Left cardiac atrium (tissue), 4 donors: ENCODE measurements at regions not wholly inside any gene's neighbourhood (a gene's known extent, or its start where the extent isn't known, plus 50 kb on each side); places are given as distances from the start of the nearest gene placed in this dataset.

Experiments used
- ATAC-seq, 2 donors: fragments of 200-7000 bp; cut with Tn5 transposase; one replicate each; pipeline ENCODE4 v1.9.1; 2020; ENCODE audit warnings: mild to moderate bottlenecking in 2 of 2, moderate library complexity in 2 of 2
- DNase-seq: peaks from one replicate; pipeline ENCODE4 v3.0.0-alpha.2; 2020
- intact Hi-C, 2 donors: fragments of 100-400 bp; cut with DNase I; formaldehyde crosslinking; loops; one replicate each; pipeline versions ENCODE4 v1.14.1 to v1.15.1; 2022 to 2023
- donor health status: DM: no; HTN: yes; CAD: no.
- donor health status: DM: no; HTN: yes; CAD: no; lungs with severe emphysema.
- donor health status: DM: yes; HTN: yes; CAD: no.
- donor health status: Dilated cardiomyopathy.

GRCh38 chr5:58359981-58360380, 99.9 kb downstream of the PLK2 start:
- intact Hi-C loops = loop anchor here in 1 of 2 donors (10.0 kb wide), 1 partner anchor 95 kb away; no protein-coding TSS in a partner anchor

GRCh38 chr5:58358501-58359178, 101.2 kb downstream of the PLK2 start:
- ATAC-seq = no peak
- DNase-seq = no peak
- intact Hi-C loops = no loop called here

More at GRCh38 chr5:58359981-58360380, 99.9 kb downstream of the PLK2 start:
- ATAC-seq (no peak), DNase-seq (no peak)

GRCh38 chr5:58357799-58358500, 101.9 kb downstream of the PLK2 start:
- ATAC-seq (no peak), DNase-seq (no peak)
- intact Hi-C loops = no loop called here

GRCh38 chr5:58357121-58357520, 102.8 kb downstream of the PLK2 start:
- ATAC-seq (no peak), DNase-seq (no peak)
- intact Hi-C loops = no loop called here

- ATAC-seq (no peak), DNase-seq (no peak)
- intact Hi-C loops = no loop called here
Observed at GRCh38 chr5:58356662-58357061, 103.2 kb downstream of the PLK2 start.

GRCh38 chr5:58354827-58355226, 105.1 kb downstream of the PLK2 start:
- ATAC-seq (peak in 1 of 2 donors; percentile 47), DNase-seq (no peak)
- intact Hi-C loops = no loop called here

- DNase-seq = no peak
- intact Hi-C loops = no loop called here
- ATAC-seq = no peak
Observed at GRCh38 chr5:58353992-58354391, 105.9 kb downstream of the PLK2 start.

GRCh38 chr5:58351190-58351589, 108.7 kb downstream of the PLK2 start:
- no peak for DNase-seq
- ATAC-seq = no peak
- intact Hi-C loops = no loop called here

GRCh38 chr5:58348996-58349728, 110.7 kb downstream of the PLK2 start:
- intact Hi-C loops = no loop called here
- DNase-seq = no peak
- ATAC-seq = no peak

- intact Hi-C loops = no loop called here
- no peak for ATAC-seq
- DNase-seq = no peak
Observed at GRCh38 chr5:58346041-58346440, 113.8 kb downstream of the PLK2 start.

- no peak for DNase-seq
- intact Hi-C loops = no loop called here
- no peak for ATAC-seq
Observed at GRCh38 chr5:58341476-58341875, 118.4 kb downstream of the PLK2 start.

- ATAC-seq (no peak), DNase-seq (no peak)
- intact Hi-C loops = no loop called here
Observed at GRCh38 chr5:58335518-58335917, 124.4 kb downstream of the PLK2 start.

GRCh38 chr5:58334035-58334434, 125.9 kb downstream of the PLK2 start:
- intact Hi-C loops = no loop called here
- DNase-seq (no peak), ATAC-seq (no peak)

- intact Hi-C loops = no loop called here
- no peak for ATAC-seq
Observed at GRCh38 chr5:58330781-58331180, 129.1 kb downstream of the PLK2 start.

GRCh38 chr5:58327289-58327688, 132.6 kb downstream of the PLK2 start:
- DNase-seq (no peak), ATAC-seq (no peak)
- intact Hi-C loops = no loop called here

More at GRCh38 chr5:58330781-58331180, 129.1 kb downstream of the PLK2 start:
- DNase-seq = no peak

- intact Hi-C loops = no loop called here
- ATAC-seq = no peak
- no peak for DNase-seq
Observed at GRCh38 chr5:58326022-58326421, 133.9 kb downstream of the PLK2 start.

- intact Hi-C loops = no loop called here
- no peak for DNase-seq
- peak in 1 of 2 donors; percentile 47 for ATAC-seq
Observed at GRCh38 chr5:58322453-58322852, 137.4 kb downstream of the PLK2 start.

- no peak for ATAC-seq
- no peak for DNase-seq
- intact Hi-C loops = no loop called here
Observed at GRCh38 chr5:58318468-58318867, 141.4 kb downstream of the PLK2 start.

GRCh38 chr5:58317808-58318207, 142.1 kb downstream of the PLK2 start:
- ATAC-seq = no peak

GRCh38 chr5:58317009-58317408, 142.9 kb downstream of the PLK2 start:
- DNase-seq = no peak
- no peak for ATAC-seq
- intact Hi-C loops = no loop called here

More at GRCh38 chr5:58317808-58318207, 142.1 kb downstream of the PLK2 start:
- DNase-seq = no peak
- intact Hi-C loops = no loop called here
